ENCODE measurements at regions not wholly inside any gene's neighbourhood (a gene's known extent, or its start where the extent isn't known, plus 50 kb on each side); places are given as distances from the start of the nearest gene placed in this dataset.

DNA sequence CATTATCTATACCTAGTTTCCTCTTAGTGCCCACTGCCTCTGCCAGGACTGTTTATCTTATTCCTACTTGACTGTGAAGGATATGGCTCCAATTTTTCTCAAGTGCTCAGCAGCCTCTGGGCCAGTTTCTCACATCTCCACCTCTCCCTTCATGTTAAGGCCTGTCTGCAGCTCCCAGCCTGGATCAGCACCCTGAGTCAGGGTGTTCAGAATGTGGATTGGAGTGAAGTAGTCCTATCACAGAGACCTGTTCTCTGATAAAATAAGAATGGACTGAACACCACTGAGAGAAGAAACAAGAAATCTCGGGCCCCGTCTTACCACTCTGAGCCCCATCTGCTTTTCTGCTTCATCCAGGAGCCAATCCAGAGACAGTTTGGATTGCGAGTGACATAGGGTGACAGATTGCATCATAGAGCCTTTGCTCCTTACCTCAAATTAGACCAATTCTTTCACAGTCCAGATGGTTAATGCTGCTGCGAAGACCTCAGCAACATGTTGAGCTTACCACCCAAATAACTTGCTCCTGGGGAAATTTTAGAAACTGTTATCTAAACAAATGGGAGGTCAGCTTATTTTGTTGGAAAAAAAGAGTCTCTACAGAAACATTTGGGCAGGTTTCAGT lies 473.1 kb downstream of the PDZRN4 start:
- ChIA-PET CTCF (ENCODE audit: low intra/inter-chr PET ratio) (interaction anchor here (0.6 kb wide), 1 partner anchor 129 kb away, joined by 3 read pairs; no protein-coding TSS in a partner anchor), POLR2A (no interaction called here)
- WGBS (ENCODE audit: insufficient coverage, low coverage, missing lambda C conversion rate): 3% methylated on average over 4 of the region's 4 CpGs
- H4K20me1 ChIP-seq (replicated peaks; ENCODE audit: control insufficient read depth, insufficient read depth, low read length): no peaks in the 10 kb centered on the region
- no peak overlapping the region for H3K27ac ChIP-seq (ENCODE audit: extremely low read depth, low read depth, low read length)
- no peak overlapping the region for H3K9ac ChIP-seq (ENCODE audit: insufficient read depth in 1 of 2, low read depth in 2 of 2, low read length in 2 of 2)
- no peak for ATAC-seq
- intact Hi-C loops (cut with micrococcal nuclease) (no loop called here), in situ Hi-C loops (cut with MboI) (no loop called here)
- H3K4me2 ChIP-seq (ENCODE audit: insufficient read depth, low read length): no peak overlapping the region
- FAIRE-seq: no peak
- no peaks in the 10 kb centered on the region for H3K9me1 ChIP-seq (ENCODE audit: control insufficient read depth, insufficient read depth, low read length)
- no peaks in the 10 kb centered on the region for H3K36me3 ChIP-seq (ENCODE audit: control insufficient read depth, insufficient read depth, low read length)
- H2AFZ ChIP-seq (ENCODE audit: low read depth, low read length): no peak overlapping the region
- TF ChIP-seq FOXJ2 (tag; IDR thresholded peaks at IDR 0.05) (no peak), CEBPG (CRISPR knock-in tag; IDR thresholded peaks at IDR 0.05) (no peak), CEBPG (tag; conservative IDR thresholded peaks at IDR 0.05 in 1 of 2, IDR thresholded peaks at IDR 0.05 in 1 of 2) (0 out of 4 replicates have a peak, but pooled peaks of 1 of the 2 experiments have one; percentile 7)
- no peaks in the 10 kb centered on the region for H3K27me3 ChIP-seq (ENCODE audit: control insufficient read depth in 2 of 2, insufficient read depth in 2 of 2, low read length in 2 of 2)
- H3K4me1 ChIP-seq (replicated peaks in 1 of 2; ENCODE audit: control insufficient read depth in 2 of 2, insufficient read depth in 2 of 2, low read length in 2 of 2): no peaks in the 10 kb centered on the region
- no peaks in the 10 kb centered on the region for H3K79me2 ChIP-seq (ENCODE audit: control insufficient read depth, insufficient read depth, low read length)
- DNase-seq (ENCODE audit: extremely low read depth in 1 of 4, low spot score in 3 of 4): no peak
- BruUV-seq (replicated peaks): no TSS peak
- no peaks in the 10 kb centered on the region for H3K9me3 ChIP-seq (replicated peaks; ENCODE audit: control insufficient read depth, insufficient read depth, low read depth, low read length)
- no peak overlapping the region for H3K4me3 ChIP-seq

DNA sequence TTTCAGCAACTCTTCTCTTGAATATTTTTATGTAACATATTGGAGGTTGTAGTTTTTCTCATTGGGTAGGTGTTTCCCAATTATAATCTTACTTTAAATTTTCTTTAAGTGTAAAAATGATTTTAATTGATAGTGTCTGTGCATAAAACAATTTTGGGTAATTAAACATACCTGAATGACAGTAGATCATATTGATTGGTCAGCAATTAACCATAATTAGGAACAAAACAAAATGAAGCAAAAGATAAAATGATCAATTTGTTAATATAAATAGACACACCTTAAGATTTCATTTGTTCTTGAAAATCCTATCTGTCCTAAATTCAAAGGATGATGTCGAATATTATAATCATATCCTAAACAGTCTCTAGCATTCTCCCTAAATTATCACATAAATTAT lies 468.3 kb downstream of the PDZRN4 start:
- 0% methylated on average over 1 of the region's 1 CpG for WGBS (ENCODE audit: insufficient coverage, low coverage, missing lambda C conversion rate)
- Histone ChIP-seq H3K9me3 (replicated peaks; ENCODE audit: control insufficient read depth, insufficient read depth, low read depth, low read length) (no peaks in the 10 kb centered on the region), H3K4me2 (ENCODE audit: insufficient read depth, low read length) (no peak overlapping the region), H3K27ac (ENCODE audit: extremely low read depth, low read depth, low read length) (no peak overlapping the region), H2AFZ (ENCODE audit: low read depth, low read length) (no peak overlapping the region), H3K36me3 (ENCODE audit: control insufficient read depth, insufficient read depth, low read length) (no peaks in the 10 kb centered on the region), H3K9ac (ENCODE audit: insufficient read depth in 1 of 2, low read depth in 2 of 2, low read length in 2 of 2) (no peak overlapping the region), H4K20me1 (replicated peaks; ENCODE audit: control insufficient read depth, insufficient read depth, low read length) (no peaks in the 10 kb centered on the region), H3K27me3 (ENCODE audit: control insufficient read depth in 2 of 2, insufficient read depth in 2 of 2, low read length in 2 of 2) (no peaks in the 10 kb centered on the region), H3K4me3 (no peak overlapping the region), H3K9me1 (ENCODE audit: control insufficient read depth, insufficient read depth, low read length) (no peaks in the 10 kb centered on the region), H3K79me2 (ENCODE audit: control insufficient read depth, insufficient read depth, low read length) (no peaks in the 10 kb centered on the region), H3K4me1 (replicated peaks in 1 of 2; ENCODE audit: control insufficient read depth in 2 of 2, insufficient read depth in 2 of 2, low read length in 2 of 2) (no peaks in the 10 kb centered on the region)
- no peak for ATAC-seq
- POLR2A ChIA-PET: no interaction called here
- FAIRE-seq: no peak
- CTCF ChIA-PET (ENCODE audit: low intra/inter-chr PET ratio): no interaction called here
- intact Hi-C loops (cut with micrococcal nuclease) (no loop called here), in situ Hi-C loops (cut with MboI) (no loop called here)
- DNase-seq (ENCODE audit: extremely low read depth in 1 of 4, low spot score in 3 of 4): no peak
- no TSS peak for BruUV-seq (replicated peaks)
- no peak for TF ChIP-seq ZNF551 (CRISPR knock-in tag; IDR thresholded peaks at IDR 0.05)
- TF ChIP-seq XRCC4 (IDR thresholded peaks at IDR 0.05; ENCODE audit: extremely low read depth, insufficient read depth, insufficient read length): no peak
- TF ChIP-seq ELF4 (CRISPR knock-in tag; IDR thresholded peaks at IDR 0.05): no peak
- TF ChIP-seq CC2D1A (IDR thresholded peaks at IDR 0.05): no peak
- no peak for TF ChIP-seq ETV5 (CRISPR knock-in tag; IDR thresholded peaks at IDR 0.05; ENCODE audit: low read depth)
- TF ChIP-seq C11orf30 (IDR thresholded peaks at IDR 0.05; ENCODE audit: low read depth): peak; percentile 10; the same call in 1 of the 2 replicates
- no peak for TF ChIP-seq KDM2B (CRISPR knock-in tag; IDR thresholded peaks at IDR 0.05)
- TF ChIP-seq, protein P1, sequence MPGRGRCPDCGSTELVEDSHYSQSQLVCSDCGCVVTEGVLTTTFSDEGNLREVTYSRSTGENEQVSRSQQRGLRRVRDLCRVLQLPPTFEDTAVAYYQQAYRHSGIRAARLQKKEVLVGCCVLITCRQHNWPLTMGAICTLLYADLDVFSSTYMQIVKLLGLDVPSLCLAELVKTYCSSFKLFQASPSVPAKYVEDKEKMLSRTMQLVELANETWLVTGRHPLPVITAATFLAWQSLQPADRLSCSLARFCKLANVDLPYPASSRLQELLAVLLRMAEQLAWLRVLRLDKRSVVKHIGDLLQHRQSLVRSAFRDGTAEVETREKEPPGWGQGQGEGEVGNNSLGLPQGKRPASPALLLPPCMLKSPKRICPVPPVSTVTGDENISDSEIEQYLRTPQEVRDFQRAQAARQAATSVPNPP (IDR thresholded peaks at IDR 0.05; ENCODE audit: borderline replicate concordance, insufficient read depth, insufficient read length): no peak
- TF ChIP-seq, protein P2, sequence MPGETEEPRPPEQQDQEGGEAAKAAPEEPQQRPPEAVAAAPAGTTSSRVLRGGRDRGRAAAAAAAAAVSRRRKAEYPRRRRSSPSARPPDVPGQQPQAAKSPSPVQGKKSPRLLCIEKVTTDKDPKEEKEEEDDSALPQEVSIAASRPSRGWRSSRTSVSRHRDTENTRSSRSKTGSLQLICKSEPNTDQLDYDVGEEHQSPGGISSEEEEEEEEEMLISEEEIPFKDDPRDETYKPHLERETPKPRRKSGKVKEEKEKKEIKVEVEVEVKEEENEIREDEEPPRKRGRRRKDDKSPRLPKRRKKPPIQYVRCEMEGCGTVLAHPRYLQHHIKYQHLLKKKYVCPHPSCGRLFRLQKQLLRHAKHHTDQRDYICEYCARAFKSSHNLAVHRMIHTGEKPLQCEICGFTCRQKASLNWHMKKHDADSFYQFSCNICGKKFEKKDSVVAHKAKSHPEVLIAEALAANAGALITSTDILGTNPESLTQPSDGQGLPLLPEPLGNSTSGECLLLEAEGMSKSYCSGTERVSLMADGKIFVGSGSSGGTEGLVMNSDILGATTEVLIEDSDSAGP (CRISPR knock-in tag; IDR thresholded peaks at IDR 0.05): no peak
- peak; percentile 53 for TF ChIP-seq ZNF316 (IDR thresholded peaks at IDR 0.05)

Data from K562 (cell line).